GM15510 (cell line): ENCODE measurements at regions not wholly inside any gene's neighbourhood (a gene's known extent, or its start where the extent isn't known, plus 50 kb on each side); places are given as distances from the start of the nearest gene placed in this dataset.

Experiments
- POLR2A ChIP-seq: IDR thresholded peaks from 3 replicates; pipeline ENCODE4 v1.6.1; 2011; ENCODE audit warnings: borderline replicate concordance; ENCODE audit not compliant: insufficient read length; ENCODE audit errors: extremely low read depth

DNA sequence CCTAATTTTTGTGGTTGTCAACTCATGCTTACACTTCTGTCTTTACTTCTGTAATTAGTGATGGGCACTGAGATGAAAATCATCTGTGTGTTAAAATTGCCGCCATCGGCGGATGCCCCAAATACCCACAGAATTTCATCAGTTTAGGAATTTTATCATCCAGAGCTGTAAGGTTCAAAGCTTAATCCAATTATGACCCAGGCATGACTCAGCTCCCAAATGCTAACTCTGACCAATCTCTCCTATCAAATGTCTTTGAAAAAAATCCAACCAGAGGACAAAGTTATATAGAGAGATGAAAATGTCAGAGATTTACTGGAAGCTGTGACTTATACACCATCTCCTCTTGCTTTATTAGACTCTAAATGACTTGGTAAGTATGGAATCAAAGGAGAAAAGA lies 1048.7 kb upstream of the PRKX start:
- no peak for TF ChIP-seq POLR2A

DNA sequence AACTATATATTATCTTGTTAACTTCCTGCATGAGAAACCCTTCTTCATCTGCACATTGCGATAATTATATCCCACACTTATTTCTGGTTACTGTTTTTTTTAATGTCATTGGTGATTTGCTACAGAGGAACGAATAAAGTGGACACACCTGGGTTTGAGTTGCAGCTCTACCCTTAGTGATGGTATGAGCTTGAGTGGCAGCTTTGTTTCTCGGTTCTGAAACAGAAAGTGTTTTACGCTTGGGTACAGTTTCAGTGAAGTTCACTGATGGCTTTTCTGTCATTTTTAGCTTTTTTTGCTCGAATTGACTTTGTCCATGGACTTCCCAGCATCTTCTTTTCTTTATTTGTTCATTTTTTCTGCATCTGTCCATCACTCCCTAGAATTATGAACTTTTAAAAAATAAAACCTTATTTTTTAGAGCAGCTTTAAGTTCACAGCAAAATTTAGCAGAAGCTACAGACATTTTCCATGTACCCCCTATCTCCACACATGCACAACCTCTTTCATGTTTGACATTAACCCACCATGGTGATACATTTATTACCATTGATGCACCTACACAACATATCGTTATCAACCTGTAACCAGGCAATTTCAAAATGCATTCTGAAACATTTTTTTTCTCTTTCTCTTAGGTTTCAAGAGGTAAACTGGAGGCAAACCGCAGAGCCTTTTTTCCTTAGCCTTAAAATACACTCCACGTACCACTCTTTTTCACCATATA lies 1041.6 kb upstream of the PRKX start:
- no peak for TF ChIP-seq POLR2A

- no peak for TF ChIP-seq POLR2A
Measured at GRCh38 chrX:4741024-4741423, 1027.6 kb upstream of the PRKX start.

DNA sequence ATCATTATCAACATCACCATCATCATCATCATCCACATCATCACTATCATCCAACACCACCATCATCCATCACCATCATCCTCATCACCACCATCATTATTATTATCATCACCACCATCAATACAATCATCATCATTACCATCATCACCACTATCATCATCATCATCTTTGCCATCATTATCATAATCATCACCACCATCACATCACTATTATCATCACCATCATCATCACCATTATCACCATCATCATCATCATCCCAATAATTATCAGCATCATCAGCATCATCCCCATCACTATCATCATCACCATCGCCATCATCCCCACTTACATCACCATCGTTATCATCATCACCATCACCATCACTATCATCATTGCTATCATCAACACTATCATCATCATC lies 1021.9 kb upstream of the PRKX start:
- TF ChIP-seq POLR2A: no peak

DNA sequence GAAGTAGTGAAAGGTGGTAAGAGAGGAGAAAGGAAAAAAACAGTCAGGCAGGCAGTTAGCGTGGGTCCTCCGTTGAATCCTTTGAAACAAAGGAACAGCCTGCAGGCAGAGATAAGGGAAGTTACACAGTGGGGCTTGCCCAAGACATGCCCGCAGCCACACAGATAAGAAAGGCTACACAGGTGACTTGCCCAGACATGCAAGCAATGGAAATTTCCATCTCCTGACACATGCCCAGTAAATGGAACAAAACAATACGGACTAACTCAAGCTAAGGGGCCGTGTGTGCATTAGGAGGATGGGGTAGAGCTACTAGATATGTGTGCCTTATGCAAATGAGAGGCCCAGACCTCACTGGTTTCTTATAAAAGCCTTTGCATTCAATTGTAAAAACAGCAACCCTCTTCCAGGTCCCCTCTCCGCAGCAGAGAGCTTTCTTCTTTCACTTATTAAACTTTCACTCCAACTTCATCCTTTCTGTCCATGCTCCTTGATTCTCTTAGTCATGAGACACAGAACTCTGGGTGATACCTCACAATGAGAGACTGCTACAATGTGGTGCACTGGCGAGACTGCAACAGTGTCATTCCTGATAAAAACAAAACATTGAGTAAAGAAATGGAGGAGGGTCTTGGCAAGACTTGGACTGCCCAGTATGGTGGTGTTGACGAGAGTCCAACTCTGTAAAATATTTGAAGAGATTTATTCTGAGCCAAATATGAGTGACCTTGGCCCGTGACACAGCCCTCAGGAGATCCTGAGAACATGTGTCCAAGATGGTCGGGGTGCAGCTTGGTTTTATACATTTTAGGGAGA lies 997.4 kb upstream of the PRKX start:
- TF ChIP-seq POLR2A: no peak

DNA sequence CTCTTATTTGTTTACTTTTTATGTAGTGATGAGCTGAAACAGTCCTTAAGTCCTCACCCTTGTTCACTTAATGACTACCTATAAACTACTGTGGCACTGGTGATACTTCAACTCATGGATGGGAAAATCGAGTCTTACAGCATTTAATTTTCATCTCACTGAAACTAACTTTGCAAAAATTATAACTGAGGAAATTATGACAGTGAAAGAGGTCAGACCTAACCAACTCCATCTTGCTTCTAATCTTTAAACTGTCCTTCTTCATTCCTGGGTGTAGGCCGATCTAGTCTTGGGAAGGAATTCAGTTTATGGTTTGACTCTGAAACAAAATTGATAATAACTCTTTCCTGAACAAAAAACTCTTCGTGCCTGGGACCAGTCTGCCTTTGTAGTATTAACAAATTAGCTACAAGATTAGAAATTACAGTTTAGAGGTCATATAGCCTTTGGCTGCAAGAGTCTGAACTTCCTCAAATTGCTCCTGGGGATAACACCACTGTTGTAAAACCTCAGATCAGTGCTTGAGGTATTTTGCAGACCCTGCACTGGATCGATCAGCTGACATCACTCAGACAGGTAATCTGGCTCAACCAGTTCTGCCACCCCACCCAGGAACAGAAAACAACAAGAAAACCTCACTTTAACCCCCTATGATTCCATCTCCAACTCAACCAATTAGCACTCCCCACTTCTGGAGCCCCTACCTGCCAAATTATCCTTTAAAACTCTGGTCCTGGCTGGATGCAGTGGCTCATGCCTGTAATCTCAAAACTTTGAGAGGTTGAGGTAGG lies 995.7 kb upstream of the PRKX start:
- TF ChIP-seq POLR2A: no peak

GRCh38 chrX:4706961-4707360 lies 993.5 kb upstream of the PRKX start:
- no peak for TF ChIP-seq POLR2A

GRCh38 chrX:4690521-4690920 lies 977.1 kb upstream of the PRKX start:
- no peak for TF ChIP-seq POLR2A

GRCh38 chrX:4682636-4683035 lies 969.2 kb upstream of the PRKX start:
- TF ChIP-seq POLR2A: no peak

- no peak for TF ChIP-seq POLR2A
Measured at GRCh38 chrX:4675686-4676300, 962.3 kb upstream of the PRKX start.

DNA sequence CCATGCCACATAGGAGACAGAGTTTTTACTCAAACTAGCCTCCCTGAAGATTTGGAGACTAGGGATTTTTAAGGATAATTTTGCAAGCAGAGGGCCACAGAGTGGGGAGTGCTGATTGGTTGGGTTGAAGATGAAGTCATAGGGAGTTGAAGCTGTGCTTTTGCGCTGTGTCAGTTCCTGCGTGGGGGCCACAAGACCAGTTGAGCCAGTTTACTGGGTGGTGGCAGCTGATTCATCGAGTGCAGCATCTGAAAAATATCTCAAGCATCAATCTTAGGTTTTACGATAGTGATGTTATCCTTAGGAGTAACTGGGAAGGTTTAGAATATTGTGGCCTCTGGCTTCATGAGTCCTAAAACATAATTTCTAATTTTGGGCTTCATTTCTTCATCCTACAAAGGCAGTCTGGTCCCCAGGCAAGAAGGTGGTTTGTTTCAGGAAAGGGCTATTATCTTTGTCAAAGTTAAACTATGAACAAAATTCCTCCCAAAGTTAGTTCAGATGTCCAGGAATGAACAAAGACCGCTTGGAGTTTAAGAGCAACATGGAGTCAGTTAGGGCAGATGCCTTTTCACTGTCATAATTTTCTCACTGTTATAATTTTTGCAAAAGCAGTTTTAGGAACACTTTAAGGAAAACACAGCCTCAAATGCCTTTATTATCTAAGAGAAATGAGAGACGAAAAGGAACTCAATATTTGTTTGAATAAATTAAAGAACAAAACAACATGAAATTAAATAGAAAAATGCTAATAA lies 960.8 kb upstream of the PRKX start:
- no peak for TF ChIP-seq POLR2A

DNA sequence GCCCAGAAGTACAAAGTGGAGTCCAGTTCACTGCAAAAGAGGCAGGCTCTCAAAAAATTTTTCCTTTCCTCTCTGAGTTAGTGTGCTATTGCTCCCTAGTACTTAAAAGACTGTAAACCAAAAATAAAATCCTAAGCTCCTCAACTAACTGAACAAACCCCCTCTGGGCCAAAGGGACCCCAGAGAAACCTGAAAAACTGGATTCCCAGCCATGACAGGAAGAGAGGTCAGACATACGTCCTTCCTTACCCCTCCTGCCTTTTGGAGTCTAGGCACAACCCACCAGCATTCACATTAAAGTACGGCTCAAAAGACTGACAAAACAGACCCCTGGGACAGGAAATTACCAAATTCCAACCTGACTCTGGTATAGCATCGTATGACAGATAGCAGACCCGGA lies 957.9 kb upstream of the PRKX start:
- no peak for TF ChIP-seq POLR2A

DNA sequence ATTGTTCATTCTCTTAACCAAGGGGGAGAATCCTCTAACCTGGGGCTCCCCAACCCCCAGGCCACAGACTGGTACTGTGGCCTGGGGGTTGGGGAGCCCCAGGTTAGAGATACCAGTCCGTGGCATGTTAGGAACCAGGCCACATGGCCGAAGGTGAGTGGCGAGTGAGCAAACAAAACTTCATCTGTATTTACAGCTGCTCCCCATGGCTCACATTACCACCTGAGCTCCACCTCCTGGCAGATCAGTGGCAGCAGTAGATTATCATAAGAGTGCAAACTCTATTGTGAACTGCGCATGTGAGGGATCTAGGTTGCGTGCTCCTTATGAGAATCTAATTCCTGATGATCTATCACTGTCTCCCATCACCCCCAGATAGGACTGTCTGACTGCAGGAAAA lies 957.2 kb upstream of the PRKX start:
- no peak for TF ChIP-seq POLR2A
